Ovary (tissue), 7 donors: ENCODE measurements at regions not wholly inside any gene's neighbourhood (a gene's known extent, or its start where the extent isn't known, plus 50 kb on each side); places are given as distances from the start of the nearest gene placed in this dataset.

Experiments
- DNase-seq, 5 donors: peaks; one replicate each; pipeline ENCODE4 v3.0.0-alpha.2; 2019 to 2020
- H3K27ac ChIP-seq, 2 donors: fragments of 200-600 bp; one replicate each; pipeline versions ENCODE4 v1.5.1 to v1.8.0; 2019 to 2022
- H3K27me3 ChIP-seq: fragments of 200-600 bp; one replicate; pipeline ENCODE4 v1.8.0; 2022
- H3K36me3 ChIP-seq: fragments of 200-600 bp; sonication (generic); one replicate; pipeline ENCODE4 v1.5.1; 2019
- H3K4me1 ChIP-seq: one replicate; pipeline ENCODE4 v1.8.1; 2013; ENCODE audit warnings: mild to moderate bottlenecking, moderate library complexity; ENCODE audit not compliant: insufficient read depth
- H3K4me3 ChIP-seq: fragments of 200-600 bp; sonication (generic); one replicate; pipeline ENCODE4 v1.5.1; 2017
- H3K9me3 ChIP-seq, 2 donors: fragments of 200-600 bp in 1 of 2; sonication (generic) in 1 of 2; one replicate each; pipeline versions ENCODE4 v1.5.1 to v1.8.1; 2013 to 2019; ENCODE audit warnings: mild to moderate bottlenecking in 1 of 2, moderate library complexity in 1 of 2
- CTCF ChIP-seq, 3 donors: fragments of 450-650 bp in 2 of 3; fragments of 200-600 bp in 1 of 3; IDR thresholded peaks; one replicate each; pipeline versions ENCODE4 v1.5.1 to v1.8.0; 2016 to 2022; ENCODE audit warnings: antibody characterized with exemption in 3 of 3, mild to moderate bottlenecking in 1 of 3
- EP300 ChIP-seq: sonication (generic); formaldehyde crosslinking; IDR thresholded peaks from one replicate; pipeline ENCODE4 v1.6.1; 2017; ENCODE audit warnings: antibody characterized with exemption
- POLR2A ChIP-seq: fragments of 450-650 bp; IDR thresholded peaks from one replicate; pipeline ENCODE4 v1.6.1; 2017; ENCODE audit warnings: antibody characterized with exemption, mild to moderate bottlenecking, moderate library complexity
- WGBS, 3 donors: extraction: QIAGEN DNeasy Blood & Tissue Kit in 1 of 3; methylation state at CpG; one replicate each; pipeline versions ENCODE4 v1.1.5 to v1.1.7; 2013 to 2017; 5-methylcytosine and 5-hydroxymethylcytosine counted together
- intact Hi-C, 4 donors: fragments of 100-400 bp; cut with DNase I; formaldehyde crosslinking; loops; one replicate each; pipeline versions ENCODE4 v1.11.0 to v1.15.1; 2022 to 2023
- donor health status: DM: no; HTN: no; CAD: no; lungs with moderate emphysema.
- donor health status: DM: no; HTN: no; CAD: no.
- donor health status: Bipolar disorder and iron deficiency.
- donor health status: DM: no; HTN: no; CAD: no.
- donor health status: DM: yes; HTN: yes; CAD: no.

- WGBS, 3 donors, result 66 to 75% (median 71%) methylated on average over 6 of the region's 6 CpGs
- no peak overlapping the region for H3K4me3 ChIP-seq
- intact Hi-C loops, result no loop called here
Measured at GRCh38 chr4:163600727-163601126, 106.2 kb downstream of the TMA16 start.

GRCh38 chr4:163603257-163603656, 108.8 kb downstream of the TMA16 start:
- 38 to 46% (median 43%) methylated on average over 5 of the region's 5 CpGs for WGBS, 3 donors
- Histone ChIP-seq H3K27ac (no peak overlapping the region), H3K4me1 (no peaks in the 10 kb centered on the region), H3K27me3 (no peaks in the 10 kb centered on the region), H3K9me3 (no peaks in the 10 kb centered on the region), H3K36me3 (no peaks in the 10 kb centered on the region), H3K4me3 (no peak overlapping the region)
- DNase-seq, result no peak
- no peak for TF ChIP-seq EP300
- intact Hi-C loops, result no loop called here

More at GRCh38 chr4:163600727-163601126, 106.2 kb downstream of the TMA16 start:
- DNase-seq, result no peak
- Histone ChIP-seq H3K4me1 (no peaks in the 10 kb centered on the region), H3K27ac (no peak overlapping the region), H3K36me3 (no peaks in the 10 kb centered on the region), H3K27me3 (no peaks in the 10 kb centered on the region), H3K9me3 (no peaks in the 10 kb centered on the region)
- no peak for TF ChIP-seq CTCF (IDR thresholded peaks at IDR 0.05)
- TF ChIP-seq EP300, result no peak
- no peak for TF ChIP-seq POLR2A

- WGBS, 3 donors, result 77 to 82% (median 82%) methylated on average over 2 of the region's 2 CpGs
- H3K27ac ChIP-seq, result no peak overlapping the region
- H3K4me3 ChIP-seq, result no peak overlapping the region
- TF ChIP-seq EP300 (no peak), CTCF (IDR thresholded peaks at IDR 0.05) (no peak), POLR2A (no peak)
- no peaks in the 10 kb centered on the region for H3K9me3 ChIP-seq
- H3K4me1 ChIP-seq, result no peaks in the 10 kb centered on the region
- intact Hi-C loops, result no loop called here
- H3K36me3 ChIP-seq, result no peaks in the 10 kb centered on the region
- DNase-seq, result no peak
- H3K27me3 ChIP-seq, result no peaks in the 10 kb centered on the region
Measured at GRCh38 chr4:163606896-163607691, 112.6 kb downstream of the TMA16 start.

- no peak for DNase-seq
- no peaks in the 10 kb centered on the region for H3K9me3 ChIP-seq
- H3K4me3 ChIP-seq, result no peak overlapping the region
- H3K4me1 ChIP-seq, result no peaks in the 10 kb centered on the region
- intact Hi-C loops, result no loop called here
- TF ChIP-seq CTCF (IDR thresholded peaks at IDR 0.05) (no peak), EP300 (no peak), POLR2A (no peak)
- 68 to 83% (median 79%) methylated on average over 2 of the region's 2 CpGs for WGBS, 3 donors
- no peak overlapping the region for H3K27ac ChIP-seq
- H3K36me3 ChIP-seq, result no peaks in the 10 kb centered on the region
- H3K27me3 ChIP-seq, result no peaks in the 10 kb centered on the region
Measured at GRCh38 chr4:163609019-163609418, 114.5 kb downstream of the TMA16 start.

DNA sequence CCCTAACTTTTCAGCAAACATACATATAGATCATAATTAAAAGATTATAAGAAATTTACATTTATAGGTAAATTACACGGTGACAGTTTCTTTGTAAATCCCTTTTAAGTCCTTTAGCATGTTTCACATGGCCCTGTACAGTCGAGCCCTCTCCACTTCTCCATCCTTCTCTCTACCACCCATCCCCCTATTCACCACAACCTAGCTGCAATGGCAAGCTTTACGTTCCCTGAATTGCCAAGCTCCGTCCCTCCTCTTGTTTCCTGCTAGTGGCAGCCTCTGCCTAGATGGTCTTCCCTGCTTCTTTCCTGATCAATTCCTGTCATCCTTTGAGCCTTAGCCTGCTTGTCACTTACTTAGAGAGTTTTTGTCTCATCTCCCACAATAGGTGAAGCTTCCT, 116.2 kb downstream of the TMA16 start:
- no peaks in the 10 kb centered on the region for H3K36me3 ChIP-seq
- no peaks in the 10 kb centered on the region for H3K9me3 ChIP-seq
- no peak for TF ChIP-seq CTCF (IDR thresholded peaks at IDR 0.05)
- no peak for DNase-seq
- no peak overlapping the region for H3K4me3 ChIP-seq
- no peaks in the 10 kb centered on the region for H3K4me1 ChIP-seq
- intact Hi-C loops, result no loop called here
- H3K27me3 ChIP-seq, result no peaks in the 10 kb centered on the region
- WGBS, 3 donors, result 54 to 65% (median 65%) methylated on average over 4 of the region's 4 CpGs
- no peak overlapping the region for H3K27ac ChIP-seq
